Epithelial cell of esophagus (primary cell): ENCODE measurements at regions not wholly inside any gene's neighbourhood (a gene's known extent, or its start where the extent isn't known, plus 50 kb on each side); places are given as distances from the start of the nearest gene placed in this dataset.

Source experiments
- DNase-seq: peaks from one replicate; pipeline ENCODE4 v3.0.0; 2010; ENCODE audit warnings: low read depth
- H3K4me3 ChIP-seq: 2 replicates; pipeline ENCODE4 v1.5.1; 2011; ENCODE audit warnings: mild to moderate bottlenecking, low read length, control low read depth
- TF ChIP-seq, protein P1 (sequence below): IDR thresholded peaks from 2 replicates; pipeline ENCODE4 v1.5.1; 2011; ENCODE audit warnings: low read depth, mild to moderate bottlenecking, low read length, control low read depth, inconsistent platforms; ENCODE audit not compliant: insufficient read depth; ENCODE audit errors: missing control alignments

DNA sequence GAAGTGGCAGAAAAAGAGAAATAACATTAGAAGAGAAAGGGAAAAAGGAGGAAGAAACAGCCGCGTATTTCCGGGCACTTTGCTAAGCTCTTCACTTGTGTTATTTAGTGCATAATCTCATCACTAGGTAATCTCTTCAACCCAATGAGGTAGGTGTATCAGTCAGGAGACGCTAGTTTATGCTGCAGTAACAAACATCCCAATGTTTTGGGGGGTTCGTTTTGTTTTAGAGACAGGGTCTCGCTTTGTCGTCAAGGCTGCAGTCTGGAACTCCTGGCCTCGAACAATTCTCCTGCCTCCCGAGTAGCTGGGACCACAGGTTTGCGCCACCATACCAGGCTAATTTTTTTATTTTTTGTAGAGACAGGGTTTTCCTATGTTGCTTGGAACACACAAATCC, 61.7 kb downstream of the ZFP36L2 start:
- no peak overlapping the region for H3K4me3 ChIP-seq
- TF ChIP-seq, protein P1, sequence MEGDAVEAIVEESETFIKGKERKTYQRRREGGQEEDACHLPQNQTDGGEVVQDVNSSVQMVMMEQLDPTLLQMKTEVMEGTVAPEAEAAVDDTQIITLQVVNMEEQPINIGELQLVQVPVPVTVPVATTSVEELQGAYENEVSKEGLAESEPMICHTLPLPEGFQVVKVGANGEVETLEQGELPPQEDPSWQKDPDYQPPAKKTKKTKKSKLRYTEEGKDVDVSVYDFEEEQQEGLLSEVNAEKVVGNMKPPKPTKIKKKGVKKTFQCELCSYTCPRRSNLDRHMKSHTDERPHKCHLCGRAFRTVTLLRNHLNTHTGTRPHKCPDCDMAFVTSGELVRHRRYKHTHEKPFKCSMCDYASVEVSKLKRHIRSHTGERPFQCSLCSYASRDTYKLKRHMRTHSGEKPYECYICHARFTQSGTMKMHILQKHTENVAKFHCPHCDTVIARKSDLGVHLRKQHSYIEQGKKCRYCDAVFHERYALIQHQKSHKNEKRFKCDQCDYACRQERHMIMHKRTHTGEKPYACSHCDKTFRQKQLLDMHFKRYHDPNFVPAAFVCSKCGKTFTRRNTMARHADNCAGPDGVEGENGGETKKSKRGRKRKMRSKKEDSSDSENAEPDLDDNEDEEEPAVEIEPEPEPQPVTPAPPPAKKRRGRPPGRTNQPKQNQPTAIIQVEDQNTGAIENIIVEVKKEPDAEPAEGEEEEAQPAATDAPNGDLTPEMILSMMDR = no peak
- DNase-seq = no peak

DNA sequence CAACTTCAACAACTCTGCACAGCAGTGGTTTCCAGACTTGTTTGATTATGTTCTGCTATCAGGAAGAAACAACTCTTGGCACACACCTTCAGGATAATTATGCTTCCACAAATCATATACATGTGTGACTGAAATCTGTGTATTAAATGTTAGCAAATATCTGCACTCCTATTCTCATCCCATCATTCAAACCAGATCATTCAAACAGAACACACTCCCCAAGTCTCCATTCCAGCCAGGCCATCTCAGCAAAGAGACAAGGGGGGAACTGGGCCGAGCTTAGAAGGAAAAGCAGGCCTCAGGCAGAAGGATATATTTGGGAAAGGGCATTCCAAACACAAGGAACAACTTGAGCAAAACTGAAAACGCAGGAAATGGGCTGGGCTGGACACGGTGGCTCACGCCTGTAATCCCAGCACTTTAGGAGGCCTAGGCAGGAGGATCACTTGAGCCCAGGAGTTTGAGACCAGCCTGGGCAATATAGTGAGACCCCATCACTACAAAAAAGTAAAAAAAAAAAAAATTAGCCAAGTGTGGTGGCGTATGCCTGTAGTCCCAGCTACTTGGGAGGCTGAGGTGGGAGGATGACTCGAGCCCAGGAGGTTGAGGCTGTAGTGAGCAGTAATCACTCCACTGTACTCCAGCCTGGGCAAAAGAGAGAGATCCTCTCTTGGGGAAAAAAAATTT, 62.7 kb downstream of the ZFP36L2 start:
- TF ChIP-seq, protein P1 = no peak
- DNase-seq = no peak
- no peak overlapping the region for H3K4me3 ChIP-seq

DNA sequence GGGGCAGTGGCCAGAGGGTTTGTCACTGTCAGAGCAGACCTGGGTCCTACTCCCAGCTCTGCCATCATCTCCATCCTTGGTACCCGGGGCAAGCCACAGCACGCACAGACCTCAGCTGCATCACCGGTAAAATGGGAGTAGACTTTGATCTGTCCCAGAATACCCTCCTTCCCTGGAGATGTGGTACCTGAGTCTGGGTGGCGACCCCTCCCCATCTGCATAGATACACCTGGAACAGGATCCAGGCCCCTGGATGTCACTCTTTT, 64.0 kb downstream of the ZFP36L2 start:
- H3K4me3 ChIP-seq = no peak overlapping the region
- DNase-seq = no peak
- TF ChIP-seq, protein P1 = no peak

DNA sequence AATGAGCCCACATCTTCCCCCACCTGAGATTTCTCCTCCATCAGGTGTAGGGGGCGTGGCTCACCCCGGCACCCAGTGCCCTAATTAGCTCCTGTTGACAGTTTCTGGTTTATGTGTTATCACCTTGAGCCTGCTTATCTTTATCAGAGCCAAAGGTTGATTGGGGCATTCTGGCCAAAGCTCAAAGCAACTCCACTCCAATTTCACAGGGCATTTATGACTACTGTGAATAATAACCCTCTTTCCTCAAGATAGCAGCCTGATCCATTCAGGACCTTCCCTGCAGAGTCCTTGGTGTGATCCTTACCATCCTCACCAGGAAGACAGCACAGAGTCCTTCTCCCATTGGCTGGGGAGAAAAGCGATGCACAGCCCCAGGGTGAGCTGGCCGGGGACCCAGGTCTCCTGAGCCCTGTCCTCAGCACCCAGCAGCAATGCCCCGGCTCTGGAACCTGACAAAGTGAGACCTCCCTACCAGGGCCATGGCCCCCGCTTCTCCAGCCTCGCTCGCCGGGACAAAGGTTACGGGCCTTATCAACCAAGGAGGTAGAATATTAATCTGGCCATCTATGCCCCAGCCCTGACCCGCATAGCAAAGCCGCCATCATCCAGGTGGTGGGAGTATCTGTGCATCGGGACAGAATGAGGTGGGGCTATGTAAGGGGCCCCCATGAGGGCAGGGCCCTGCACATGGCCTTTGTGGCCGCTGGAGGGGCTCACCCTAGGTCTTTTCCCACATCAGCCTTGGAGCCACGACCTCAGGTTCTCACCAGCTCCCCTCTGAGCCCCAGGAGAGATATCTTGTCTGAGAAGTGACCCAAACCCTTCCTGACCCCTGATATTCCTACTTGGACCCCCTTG, 64.5 kb downstream of the ZFP36L2 start:
- DNase-seq = no peak
- H3K4me3 ChIP-seq = no peak overlapping the region
- TF ChIP-seq, protein P1 = no peak

DNA sequence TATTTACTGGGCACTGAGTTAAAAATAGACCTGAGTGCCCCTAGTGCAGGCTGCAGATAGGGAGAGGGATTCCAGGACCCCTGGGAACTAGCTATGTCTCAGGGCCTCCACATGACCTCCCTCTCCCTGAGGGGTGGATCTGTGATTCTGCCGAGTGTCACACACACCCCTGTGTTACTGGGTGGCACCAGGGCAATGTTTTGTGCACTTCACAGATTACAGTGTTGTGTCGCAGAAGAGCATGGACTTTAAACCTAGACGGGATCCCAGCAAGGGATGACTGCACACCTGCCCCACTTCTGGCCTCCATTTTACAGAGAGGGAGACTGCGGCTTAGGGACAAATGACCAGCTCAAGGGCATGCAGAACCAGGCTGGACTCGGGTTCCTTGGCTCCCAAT, 65.6 kb downstream of the ZFP36L2 start:
- no peak for DNase-seq
- TF ChIP-seq, protein P1 = no peak
- H3K4me3 ChIP-seq = no peak overlapping the region

DNA sequence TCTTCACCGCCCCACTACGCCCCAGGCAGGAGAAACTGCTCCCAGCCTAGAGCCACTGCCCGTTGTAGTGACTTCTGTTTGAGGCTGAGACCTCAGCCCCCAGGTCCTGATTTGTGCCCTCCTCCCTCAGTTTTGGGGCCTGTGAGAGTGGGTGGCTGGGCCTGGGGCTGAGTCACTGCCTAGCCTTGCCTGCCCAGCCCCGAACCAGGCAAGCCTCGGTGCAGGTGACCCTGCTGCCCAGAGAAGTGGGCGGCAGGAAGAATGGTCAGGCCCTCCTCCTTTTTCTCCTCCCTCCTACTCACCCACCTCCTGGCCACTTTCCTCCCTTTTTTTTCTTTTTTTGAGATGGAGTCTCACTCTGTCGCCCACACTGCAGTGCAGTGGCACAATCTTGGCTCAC, 66.6 kb downstream of the ZFP36L2 start:
- TF ChIP-seq, protein P1 = no peak
- H3K4me3 ChIP-seq = no peak overlapping the region
- no peak for DNase-seq
